C4-2B (cell line): ENCODE measurements at regions not wholly inside any gene's neighbourhood (a gene's known extent, or its start where the extent isn't known, plus 50 kb on each side); places are given as distances from the start of the nearest gene placed in this dataset.

ENCODE experiments used
- ZFX ChIP-seq: fragments of 450-650 bp; IDR thresholded peaks from 2 replicates; pipeline ENCODE4 v1.6.1; 2017
- TF ChIP-seq, protein P1 (sequence below): fragments of 450-650 bp; conservative IDR thresholded peaks from 2 replicates; pipeline ENCODE4 v1.5.1; 2017; ENCODE audit warnings: mild to moderate bottlenecking

DNA sequence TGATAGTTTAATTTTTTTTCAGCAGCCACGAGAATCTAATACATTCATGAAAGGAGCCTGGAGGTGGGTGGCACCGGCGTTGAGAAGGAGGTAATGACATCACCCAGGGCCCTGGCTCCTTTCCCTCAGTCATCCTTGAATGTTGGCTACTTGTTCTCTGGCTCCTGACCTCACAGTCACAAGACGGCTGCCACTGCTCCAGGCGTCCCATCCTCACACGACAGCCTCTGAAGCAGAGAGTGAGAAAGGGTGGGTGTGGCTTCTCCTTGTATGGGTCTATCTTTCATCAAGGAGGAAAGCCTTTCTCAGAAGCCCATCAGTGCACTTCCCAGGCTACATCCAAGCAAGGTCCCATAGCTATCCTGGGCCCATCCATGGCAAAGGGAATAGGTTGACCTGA, 207.6 kb upstream of the C14orf180 start:
- TF ChIP-seq, protein P1, sequence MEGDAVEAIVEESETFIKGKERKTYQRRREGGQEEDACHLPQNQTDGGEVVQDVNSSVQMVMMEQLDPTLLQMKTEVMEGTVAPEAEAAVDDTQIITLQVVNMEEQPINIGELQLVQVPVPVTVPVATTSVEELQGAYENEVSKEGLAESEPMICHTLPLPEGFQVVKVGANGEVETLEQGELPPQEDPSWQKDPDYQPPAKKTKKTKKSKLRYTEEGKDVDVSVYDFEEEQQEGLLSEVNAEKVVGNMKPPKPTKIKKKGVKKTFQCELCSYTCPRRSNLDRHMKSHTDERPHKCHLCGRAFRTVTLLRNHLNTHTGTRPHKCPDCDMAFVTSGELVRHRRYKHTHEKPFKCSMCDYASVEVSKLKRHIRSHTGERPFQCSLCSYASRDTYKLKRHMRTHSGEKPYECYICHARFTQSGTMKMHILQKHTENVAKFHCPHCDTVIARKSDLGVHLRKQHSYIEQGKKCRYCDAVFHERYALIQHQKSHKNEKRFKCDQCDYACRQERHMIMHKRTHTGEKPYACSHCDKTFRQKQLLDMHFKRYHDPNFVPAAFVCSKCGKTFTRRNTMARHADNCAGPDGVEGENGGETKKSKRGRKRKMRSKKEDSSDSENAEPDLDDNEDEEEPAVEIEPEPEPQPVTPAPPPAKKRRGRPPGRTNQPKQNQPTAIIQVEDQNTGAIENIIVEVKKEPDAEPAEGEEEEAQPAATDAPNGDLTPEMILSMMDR, result no peak
- no peak for TF ChIP-seq ZFX
